HepG2 (cell line): ENCODE measurements at regions not wholly inside any gene's neighbourhood (a gene's known extent, or its start where the extent isn't known, plus 50 kb on each side); places are given as distances from the start of the nearest gene placed in this dataset.

Experiments used
- ATAC-seq: fragments of 200-7000 bp; cut with Tn5 transposase; 3 replicates; pipeline ENCODE4 v1.9.1; 2020; ENCODE audit warnings: mild to moderate bottlenecking, moderate library complexity
- BruUV-seq: library from RNA; stranded (reverse); fragments of 400-500 nt; replicated peaks from 2 replicates; lab custom pipeline; 2021; lab: Mats Ljungman, UMichigan
- CTCF ChIA-PET: fragments of 300-600 bp; formaldehyde crosslinking; extraction: SDS; loops from one replicate; lab custom pipeline; 2021; ENCODE audit warnings: low total read pairs, inconsistent platforms, low intra/inter-chr PET ratio; lab: Yijun Ruan, JAX
- POLR2A ChIA-PET: fragments of 350-600 bp; sonication (Branson Sonifier 250); formaldehyde crosslinking; loops from one replicate; lab custom pipeline; 2020; ENCODE audit warnings: antibody characterized with exemption, inconsistent platforms; lab: Yijun Ruan, JAX
- DNase-seq: peaks from one replicate; pipeline ENCODE4 v3.0.0-alpha.2; 2015; ENCODE audit warnings: low spot score
- FAIRE-seq: peaks from 3 replicates; lab custom pipeline; 2011; peaks lifted over from hg19 to GRCh38; lab: Jason Lieb, UNC
- H2AFZ ChIP-seq: one replicate; pipeline ENCODE4 v1.6.1; 2011; ENCODE audit warnings: low read length, inconsistent platforms
- H3K27ac ChIP-seq: fragments of 300-600 bp; 3 replicates; pipeline ENCODE4 v1.8.0; 2011; ENCODE audit warnings: mixed run types, mild to moderate bottlenecking, mixed read lengths, low read length, inconsistent platforms; ENCODE audit not compliant: insufficient read depth; ENCODE audit errors: extremely low read length
- H3K27me3 ChIP-seq, 2 experiments: fragments of 200-600 bp in 1 of 2; 2 replicates in 1 of 2; 3 replicates in 1 of 2; pipeline versions ENCODE4 v1.6.0 to v1.8.0; 2011; ENCODE audit warnings: low read length in 2 of 2, mild to moderate bottlenecking in 2 of 2, moderate library complexity in 2 of 2, inconsistent platforms in 1 of 2; ENCODE audit not compliant: insufficient read depth in 2 of 2, control insufficient read depth in 1 of 2
- H3K36me3 ChIP-seq, 2 experiments: fragments of 200-600 bp in 1 of 2; replicated peaks in 1 of 2; 2 replicates in 1 of 2; 3 replicates in 1 of 2; pipeline versions ENCODE4 v1.5.1 to v1.8.0; 2011; ENCODE audit warnings: low read length in 2 of 2, inconsistent platforms in 1 of 2; ENCODE audit not compliant: insufficient read depth in 2 of 2, control insufficient read depth in 1 of 2
- H3K4me1 ChIP-seq: 2 replicates; pipeline ENCODE4 v1.5.1; 2012; ENCODE audit warnings: low read length, inconsistent platforms; ENCODE audit not compliant: insufficient read depth
- H3K4me2 ChIP-seq: 2 replicates; pipeline ENCODE4 v1.6.0; 2011; ENCODE audit warnings: low read depth, low read length, inconsistent platforms
- H3K4me3 ChIP-seq, 3 experiments: fragments of 200-600 bp in 1 of 3; sonication (generic), shearing (Covaris generic) in 1 of 3; replicated peaks in 1 of 3; 2 replicates each; pipeline ENCODE4 v1.5.1; 2011 to 2016; ENCODE audit warnings: low read length in 3 of 3, inconsistent platforms in 2 of 3, low read depth in 2 of 3, mild to moderate bottlenecking in 2 of 3, control low read depth in 1 of 3, mixed read lengths in 1 of 3; ENCODE audit not compliant: insufficient read depth in 1 of 3
- H3K79me2 ChIP-seq: one replicate; pipeline ENCODE4 v1.6.1; 2011; ENCODE audit warnings: low read length, inconsistent platforms; ENCODE audit not compliant: insufficient read depth
- H3K9ac ChIP-seq: 2 replicates; pipeline ENCODE4 v1.6.0; 2011; ENCODE audit warnings: mild to moderate bottlenecking, low read depth, low read length, inconsistent platforms; ENCODE audit not compliant: insufficient read depth
- H3K9me3 ChIP-seq: 2 replicates; pipeline ENCODE4 v1.5.1; 2012; ENCODE audit warnings: mild to moderate bottlenecking, low read length
- H4K20me1 ChIP-seq: 2 replicates; pipeline ENCODE4 v1.6.0; 2011; ENCODE audit warnings: inconsistent platforms, mild to moderate bottlenecking, low read length, moderate library complexity; ENCODE audit not compliant: insufficient read depth
- CEBPB ChIP-seq: IDR thresholded peaks from 2 replicates; pipeline ENCODE4 v1.6.1; 2011; ENCODE audit warnings: low read depth, low read length, improper control_type of control experiment, borderline replicate concordance
- GABPB1 ChIP-seq: IDR thresholded peaks from 2 replicates; pipeline ENCODE4 v1.6.1; 2016; ENCODE audit warnings: mild to moderate bottlenecking, missing genetic modification reagents, moderate library complexity, missing compliant biosample characterization
- GLI4 ChIP-seq: sonication (generic); formaldehyde crosslinking; IDR thresholded peaks from 2 replicates; pipeline ENCODE4 v1.5.1; 2020; ENCODE audit warnings: missing genetic modification reagents, mild to moderate bottlenecking, moderate library complexity, borderline replicate concordance
- HCFC1 ChIP-seq: fragments of 150-350 bp; IDR thresholded peaks from 2 replicates; pipeline ENCODE4 v1.6.1; 2014; ENCODE audit warnings: low read depth, low read length
- HIVEP1 ChIP-seq: sonication (generic); formaldehyde crosslinking; IDR thresholded peaks from 2 replicates; pipeline ENCODE4 v1.4.0; 2020; ENCODE audit warnings: mild to moderate bottlenecking, missing genetic modification reagents
- PAWR ChIP-seq: sonication (generic); formaldehyde crosslinking; IDR thresholded peaks from 2 replicates; pipeline ENCODE4 v1.4.0; 2020; ENCODE audit warnings: missing genetic modification reagents, mild to moderate bottlenecking, borderline replicate concordance
- RFX1 ChIP-seq: fragments of 450-650 bp; IDR thresholded peaks from 2 replicates; pipeline ENCODE4 v1.6.1; 2017
- SMAD3 ChIP-seq: sonication (generic); formaldehyde crosslinking; IDR thresholded peaks from 2 replicates; pipeline ENCODE4 v1.4.0; 2020; ENCODE audit warnings: missing genetic modification reagents
- SRSF9 ChIP-seq: fragments of 200-400 bp; formaldehyde crosslinking; IDR thresholded peaks from 2 replicates; pipeline ENCODE4 v1.6.1; 2018; ENCODE audit warnings: borderline replicate concordance, mild to moderate bottlenecking, low read depth, low read length; ENCODE audit not compliant: insufficient read depth, poor library complexity, severe bottlenecking
- ZNF749 ChIP-seq: sonication (generic); formaldehyde crosslinking; IDR thresholded peaks from 2 replicates; pipeline ENCODE4 v1.8.0; 2022; ENCODE audit warnings: mild to moderate bottlenecking, missing genetic modification reagents, moderate library complexity, borderline replicate concordance
- WGBS: methylation state at CpG from one replicate; pipeline ENCODE4 v1.1.6; 2017; ENCODE audit warnings: low lambda C conversion rate; 5-methylcytosine and 5-hydroxymethylcytosine counted together
- in situ Hi-C: cut with HindIII; loops from 2 replicates; pipeline ENCODE4 v1.10.0; 2017; ENCODE audit warnings: low pct_unique_long_range_greater_than_20kb; ENCODE audit not compliant: extremely low pct_ligation_motif_present
- intact Hi-C: fragments of 100-400 bp; cut with micrococcal nuclease; formaldehyde crosslinking; loops from one replicate; pipeline ENCODE4 v1.10.0; 2022; ENCODE audit not compliant: unreplicated experiment

DNA sequence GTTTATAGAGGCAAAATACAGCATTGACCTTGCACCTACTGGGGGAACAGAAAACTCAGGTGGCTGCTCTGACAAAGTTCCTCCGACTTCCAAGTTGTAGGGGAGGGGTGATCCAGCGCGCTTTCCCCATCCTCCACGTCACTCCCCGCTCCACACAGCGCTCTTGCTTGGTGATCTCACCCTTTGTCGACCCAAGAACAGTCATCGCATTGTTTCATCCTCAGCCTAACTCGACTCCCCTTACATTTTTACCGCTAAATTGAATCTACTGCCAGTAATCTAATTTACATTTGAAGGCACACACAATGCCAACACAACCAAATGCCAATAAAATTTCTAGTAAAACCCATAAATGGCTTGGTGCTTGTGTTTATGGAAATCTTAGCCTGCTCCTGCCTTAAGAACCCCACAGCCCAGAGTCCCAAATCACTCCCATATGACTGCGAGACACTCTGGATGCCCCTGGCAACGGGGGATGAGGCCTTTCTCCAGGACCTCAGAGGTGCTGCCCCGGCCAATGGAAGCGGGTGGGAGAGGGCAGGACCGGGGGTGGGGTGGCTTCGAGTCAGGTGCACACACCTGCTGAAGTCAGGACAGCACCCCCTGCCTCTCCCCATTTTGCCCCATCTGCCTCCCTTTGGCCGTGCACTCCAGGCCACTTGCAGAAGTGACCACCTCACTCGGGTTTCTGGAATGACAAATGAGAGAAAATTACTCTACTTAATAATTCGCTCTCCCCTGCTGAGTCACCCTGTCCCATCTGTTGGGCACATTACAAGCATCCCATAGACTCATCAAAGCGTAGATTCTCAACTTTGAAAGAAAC is 98.2 kb upstream of the GSC start:
- H2AFZ ChIP-seq: no peak overlapping the region
- H3K27ac ChIP-seq: no peak overlapping the region
- H4K20me1 ChIP-seq: no peaks in the 10 kb centered on the region
- in situ Hi-C loops (no loop called here), intact Hi-C loops (no loop called here)
- TF ChIP-seq HCFC1: no peak
- TF ChIP-seq SMAD3 (CRISPR knock-in tag): no peak
- TF ChIP-seq SRSF9: no peak
- TF ChIP-seq PAWR (CRISPR knock-in tag): no peak
- no peak for TF ChIP-seq GABPB1 (CRISPR knock-in tag)
- TF ChIP-seq CEBPB: no peak
- TF ChIP-seq ZNF749 (CRISPR knock-in tag): no peak
- TF ChIP-seq RFX1: no peak
- no peak for TF ChIP-seq GLI4 (CRISPR knock-in tag)
- no peak for TF ChIP-seq HIVEP1 (CRISPR knock-in tag)
- H3K9ac ChIP-seq: no peak overlapping the region
- H3K4me2 ChIP-seq: no peak overlapping the region
- H3K9me3 ChIP-seq: no peaks in the 10 kb centered on the region
- no peak for FAIRE-seq
- H3K4me3 ChIP-seq: no peak overlapping the region
- CTCF ChIA-PET: no interaction called here
- no peak for ATAC-seq
- peaks cover 1 to 24% of the 10 kb centered on the region in 2 experiments; a peak in 1 of 5 replicates for H3K27me3 ChIP-seq
- H3K79me2 ChIP-seq: no peaks in the 10 kb centered on the region
- no peak for DNase-seq
- WGBS: 56% methylated on average over 15 of the region's 20 CpGs
- H3K36me3 ChIP-seq: no peaks in the 10 kb centered on the region
- POLR2A ChIA-PET: no interaction called here
- no peaks in the 10 kb centered on the region for H3K4me1 ChIP-seq
- no TSS peak for BruUV-seq
